ENCODE measurements at regions not wholly inside any gene's neighbourhood (a gene's known extent, or its start where the extent isn't known, plus 50 kb on each side); places are given as distances from the start of the nearest gene placed in this dataset.
"Not testable (repeated sequence)": the region's sequence is repeated elsewhere in the genome, so short reads cannot be mapped to it uniquely, and the experiment has no call there.

DNA sequence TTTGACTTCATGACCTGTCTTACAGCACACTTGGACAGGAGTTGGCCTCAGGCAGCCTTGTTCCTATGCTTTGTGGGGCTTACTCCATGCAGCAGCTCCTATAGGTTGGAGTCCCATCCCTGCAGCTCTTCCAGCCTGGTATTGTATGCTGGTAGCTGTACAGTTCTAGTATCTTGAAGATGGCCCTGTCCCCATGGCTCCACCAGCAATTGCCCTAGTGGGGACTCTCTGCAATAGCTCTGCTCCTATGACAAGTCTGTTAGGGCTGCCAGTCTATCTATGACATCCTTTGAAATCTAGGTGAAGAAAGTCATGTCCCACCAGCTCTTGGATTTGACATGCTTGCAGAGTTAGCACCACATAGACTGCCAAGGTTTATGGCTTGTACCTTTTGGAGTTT lies 252.6 kb downstream of the ANTXR2 start:
- Histone ChIP-seq H3K4me3 (no peak overlapping the region), H3K36me3 (ENCODE audit: low read depth) (no peaks in the 10 kb centered on the region), H3K9ac (no peak overlapping the region), H3K27ac (no peak overlapping the region), H4K20me1 (ENCODE audit: insufficient read depth) (no peaks in the 10 kb centered on the region), H2AFZ (no peak overlapping the region), H3K9me3 (ENCODE audit: low read depth) (no peaks in the 10 kb centered on the region), H3K79me2 (ENCODE audit: insufficient read depth) (no peaks in the 10 kb centered on the region), H3K4me1 (ENCODE audit: insufficient read depth) (no peaks in the 10 kb centered on the region), H3F3A (ENCODE audit: insufficient read depth) (no peaks in the 10 kb centered on the region), H3K4me2 (ENCODE audit: unreplicated experiment) (no peak overlapping the region), H3K9me2 (ENCODE audit: insufficient read depth) (no peaks in the 10 kb centered on the region), H3K27me3 (replicated peaks; ENCODE audit: insufficient read depth) (no peaks in the 10 kb centered on the region)
- TF ChIP-seq EZH2phosphoT487 (IDR thresholded peaks at IDR 0.05; ENCODE audit: insufficient read depth, low read depth) = no peak
- no peak for TF ChIP-seq EZH2 (IDR thresholded peaks at IDR 0.05; ENCODE audit: insufficient read depth, poor library complexity, severe bottlenecking)
- no peak for DNase-seq
- in situ Hi-C loops (cut with MboI) = no loop called here

GRCh38 chr4:79807933-79808332 lies 265.1 kb downstream of the ANTXR2 start:
- 64 to 69% methylated on average over 2 of the region's 2 CpGs for WGBS, 2 experiments (ENCODE audit: low coverage in 1 of 2, low lambda C conversion rate in 2 of 2, missing lambda C conversion rate in 2 of 2)
- H3K36me3 ChIP-seq (ENCODE audit: low read depth); H3K9ac ChIP-seq; DNase-seq; H2AFZ ChIP-seq; H3K4me2 ChIP-seq (ENCODE audit: unreplicated experiment); in situ Hi-C loops (cut with MboI); H3F3A ChIP-seq (ENCODE audit: insufficient read depth); H3K4me3 ChIP-seq; H4K20me1 ChIP-seq (ENCODE audit: insufficient read depth); H3K27ac ChIP-seq; H3K27me3 ChIP-seq (replicated peaks; ENCODE audit: insufficient read depth); H3K4me1 ChIP-seq (ENCODE audit: insufficient read depth); H3K9me2 ChIP-seq (ENCODE audit: insufficient read depth); H3K79me2 ChIP-seq (ENCODE audit: insufficient read depth); H3K9me3 ChIP-seq (ENCODE audit: low read depth): not testable (repeated sequence)

GRCh38 chr4:79798047-79798446 lies 275.0 kb downstream of the ANTXR2 start:
- Histone ChIP-seq H3K4me2 (ENCODE audit: unreplicated experiment) (no peak overlapping the region), H3K4me1 (ENCODE audit: insufficient read depth) (no peaks in the 10 kb centered on the region), H3F3A (ENCODE audit: insufficient read depth) (no peaks in the 10 kb centered on the region), H3K27ac (no peak overlapping the region), H3K9me3 (ENCODE audit: low read depth) (no peaks in the 10 kb centered on the region), H3K9ac (no peak overlapping the region), H3K79me2 (ENCODE audit: insufficient read depth) (no peaks in the 10 kb centered on the region), H4K20me1 (ENCODE audit: insufficient read depth) (no peaks in the 10 kb centered on the region), H2AFZ (no peak overlapping the region), H3K4me3 (no peak overlapping the region), H3K27me3 (replicated peaks; ENCODE audit: insufficient read depth) (no peaks in the 10 kb centered on the region), H3K9me2 (ENCODE audit: insufficient read depth) (no peaks in the 10 kb centered on the region; the same call in 1 of the 2 replicates), H3K36me3 (ENCODE audit: low read depth) (no peaks in the 10 kb centered on the region)
- DNase-seq = no peak
- WGBS, 2 experiments (ENCODE audit: low coverage in 1 of 2, low lambda C conversion rate in 2 of 2, missing lambda C conversion rate in 2 of 2) = 26 to 33% methylated on average over 3 of the region's 3 CpGs
- TF ChIP-seq EZH2 (IDR thresholded peaks at IDR 0.05; ENCODE audit: insufficient read depth, poor library complexity, severe bottlenecking) = no peak
- no peak for TF ChIP-seq EZH2phosphoT487 (IDR thresholded peaks at IDR 0.05; ENCODE audit: insufficient read depth, low read depth)
- in situ Hi-C loops (cut with MboI) = no loop called here

GRCh38 chr4:79796948-79797347 lies 276.1 kb downstream of the ANTXR2 start:
- no peaks in the 10 kb centered on the region for H4K20me1 ChIP-seq (ENCODE audit: insufficient read depth)
- no peak overlapping the region for H3K4me3 ChIP-seq
- no peak overlapping the region for H3K4me2 ChIP-seq (ENCODE audit: unreplicated experiment)
- no peaks in the 10 kb centered on the region for H3F3A ChIP-seq (ENCODE audit: insufficient read depth)
- in situ Hi-C loops (cut with MboI) = no loop called here
- DNase-seq = no peak
- H3K9ac ChIP-seq = no peak overlapping the region
- H3K79me2 ChIP-seq (ENCODE audit: insufficient read depth) = no peaks in the 10 kb centered on the region
- 68 to 69% methylated on average over 4 of the region's 4 CpGs for WGBS, 2 experiments (ENCODE audit: low coverage in 1 of 2, low lambda C conversion rate in 2 of 2, missing lambda C conversion rate in 2 of 2)
- H3K9me3 ChIP-seq (ENCODE audit: low read depth) = no peaks in the 10 kb centered on the region
- H3K27me3 ChIP-seq (replicated peaks; ENCODE audit: insufficient read depth) = no peaks in the 10 kb centered on the region
- H3K9me2 ChIP-seq (ENCODE audit: insufficient read depth) = no peaks in the 10 kb centered on the region; the same call in 1 of the 2 replicates
- no peaks in the 10 kb centered on the region for H3K36me3 ChIP-seq (ENCODE audit: low read depth)
- H3K27ac ChIP-seq = no peak overlapping the region
- H2AFZ ChIP-seq = no peak overlapping the region
- H3K4me1 ChIP-seq (ENCODE audit: insufficient read depth) = no peaks in the 10 kb centered on the region
- TF ChIP-seq EZH2phosphoT487 (IDR thresholded peaks at IDR 0.05; ENCODE audit: insufficient read depth, low read depth) (no peak), EZH2 (IDR thresholded peaks at IDR 0.05; ENCODE audit: insufficient read depth, poor library complexity, severe bottlenecking) (no peak)

GRCh38 chr4:79788884-79789283 lies 284.1 kb downstream of the ANTXR2 start:
- Histone ChIP-seq H3K9me3 (ENCODE audit: low read depth) (no peaks in the 10 kb centered on the region), H3F3A (ENCODE audit: insufficient read depth) (no peaks in the 10 kb centered on the region), H3K9me2 (ENCODE audit: insufficient read depth) (no peaks in the 10 kb centered on the region), H3K4me3 (no peak overlapping the region), H2AFZ (no peak overlapping the region), H3K27me3 (replicated peaks; ENCODE audit: insufficient read depth) (no peaks in the 10 kb centered on the region), H4K20me1 (ENCODE audit: insufficient read depth) (no peaks in the 10 kb centered on the region), H3K36me3 (ENCODE audit: low read depth) (no peaks in the 10 kb centered on the region), H3K4me1 (ENCODE audit: insufficient read depth) (no peaks in the 10 kb centered on the region), H3K9ac (no peak overlapping the region), H3K4me2 (ENCODE audit: unreplicated experiment) (no peak overlapping the region), H3K79me2 (ENCODE audit: insufficient read depth) (no peaks in the 10 kb centered on the region), H3K27ac (no peak overlapping the region)
- in situ Hi-C loops (cut with MboI) = no loop called here
- TF ChIP-seq EZH2phosphoT487 (IDR thresholded peaks at IDR 0.05; ENCODE audit: insufficient read depth, low read depth) (no peak), EZH2 (IDR thresholded peaks at IDR 0.05; ENCODE audit: insufficient read depth, poor library complexity, severe bottlenecking) (no peak)
- DNase-seq = no peak
- 0% methylated on average over 1 of the region's 1 CpG for WGBS, 2 experiments (ENCODE audit: low coverage in 1 of 2, low lambda C conversion rate in 2 of 2, missing lambda C conversion rate in 2 of 2)
